GM21528 (cell line): ENCODE measurements at regions not wholly inside any gene's neighbourhood (a gene's known extent, or its start where the extent isn't known, plus 50 kb on each side); places are given as distances from the start of the nearest gene placed in this dataset.

Source experiments
- ATAC-seq: cut with Tn5 transposase; IDR thresholded peaks from one replicate; pipeline ENCODE4 v1.9.1; 2021; ENCODE audit warnings: mild to moderate bottlenecking, moderate library complexity; ENCODE audit not compliant: unreplicated experiment, low FRiP score

DNA sequence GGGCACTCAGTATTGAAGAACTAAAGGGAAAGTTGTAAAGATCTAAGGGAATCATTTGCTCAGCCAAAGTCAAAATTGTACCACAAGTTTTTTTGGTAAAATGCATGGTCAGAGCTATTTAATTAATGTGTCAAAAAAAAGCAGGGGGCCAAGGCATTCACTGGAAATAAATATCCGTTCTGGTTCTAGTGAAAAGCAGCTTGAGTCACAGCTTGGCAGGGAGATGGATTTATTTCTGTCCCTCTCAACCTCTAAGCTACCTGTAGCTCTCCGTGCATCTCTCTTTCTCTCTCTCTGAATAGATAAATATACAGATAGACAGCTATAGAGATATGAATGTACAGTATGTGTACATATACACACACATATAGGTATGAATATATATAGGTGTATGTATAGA, 554.4 kb upstream of the TMEM132C start:
- ATAC-seq: no peak

DNA sequence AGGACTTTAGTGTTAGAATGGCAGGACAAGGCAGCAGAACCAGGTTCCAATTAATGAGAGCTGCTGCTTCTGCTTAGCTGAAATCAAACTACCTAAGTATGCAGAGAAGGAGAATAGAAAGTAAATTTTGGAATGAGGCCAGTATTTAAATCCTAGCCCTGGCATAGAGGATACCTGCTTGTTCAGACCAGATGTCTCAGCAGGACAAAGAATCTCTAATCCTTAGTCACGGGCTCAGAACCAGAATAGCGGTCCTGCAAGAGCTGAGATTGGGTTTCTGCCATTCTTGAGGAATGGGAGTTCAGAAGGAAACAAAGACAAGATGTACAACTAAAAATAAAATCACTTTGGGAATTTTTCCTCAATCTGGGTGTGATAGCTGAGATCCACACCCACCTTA, 550.8 kb upstream of the TMEM132C start:
- no peak for ATAC-seq

DNA sequence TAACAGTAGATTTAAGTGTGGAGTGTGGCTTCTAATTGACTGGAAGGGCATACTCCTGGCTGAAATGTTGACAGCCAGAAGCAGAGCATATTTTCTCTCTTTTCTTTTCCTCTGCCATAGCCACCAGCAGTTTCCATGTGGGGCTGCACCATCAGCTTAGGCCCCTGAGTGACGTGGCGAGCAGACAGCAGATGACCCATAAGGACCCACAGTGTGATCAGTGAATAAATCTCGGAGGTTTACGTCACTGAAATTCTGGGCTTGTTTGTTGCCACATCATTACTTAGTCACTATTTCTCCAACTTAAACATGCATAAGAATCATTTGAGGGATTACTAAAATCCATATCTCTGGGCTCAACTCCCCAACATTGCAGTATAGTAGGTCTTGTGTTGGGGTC, 549.7 kb upstream of the TMEM132C start:
- no peak for ATAC-seq

DNA sequence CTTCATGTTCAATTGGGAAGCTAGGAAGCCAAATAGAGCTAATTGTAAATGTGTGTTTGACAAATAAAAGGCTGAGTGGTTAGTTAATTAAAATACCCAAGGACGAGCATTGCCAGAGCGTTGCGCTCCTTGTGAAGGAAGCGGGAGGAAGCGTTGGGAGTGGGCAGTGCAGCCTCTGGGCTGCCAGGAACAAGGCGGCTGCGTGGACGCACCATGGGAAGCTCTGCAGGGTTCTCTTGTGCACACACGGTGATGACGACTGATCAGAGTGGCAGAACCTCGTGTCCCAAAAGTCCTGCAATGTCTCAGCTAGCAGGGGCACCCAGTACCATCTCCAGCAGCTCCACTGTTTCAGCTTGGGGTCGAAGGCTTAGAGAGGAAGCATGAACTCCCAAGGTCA, 546.6 kb upstream of the TMEM132C start:
- no peak for ATAC-seq

DNA sequence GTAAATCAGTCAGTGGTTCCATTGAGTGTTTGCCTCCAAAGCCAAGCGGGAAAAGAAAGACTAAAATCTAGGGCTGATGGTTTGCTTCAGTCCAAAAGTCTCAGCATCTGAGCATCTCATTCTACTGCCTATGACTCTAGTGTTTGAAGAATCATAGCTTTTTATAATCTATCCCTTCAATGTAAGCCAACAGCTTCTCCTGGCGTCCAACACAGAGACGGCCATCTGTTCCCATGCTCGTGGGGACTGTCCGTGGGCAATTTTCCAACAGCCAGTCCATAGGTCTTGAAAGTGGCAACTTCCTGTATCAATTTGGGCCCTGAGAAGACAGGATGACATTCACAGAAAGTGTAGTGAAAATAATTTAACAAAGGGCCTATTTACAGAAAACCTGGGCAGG, 544.4 kb upstream of the TMEM132C start:
- ATAC-seq: no peak

DNA sequence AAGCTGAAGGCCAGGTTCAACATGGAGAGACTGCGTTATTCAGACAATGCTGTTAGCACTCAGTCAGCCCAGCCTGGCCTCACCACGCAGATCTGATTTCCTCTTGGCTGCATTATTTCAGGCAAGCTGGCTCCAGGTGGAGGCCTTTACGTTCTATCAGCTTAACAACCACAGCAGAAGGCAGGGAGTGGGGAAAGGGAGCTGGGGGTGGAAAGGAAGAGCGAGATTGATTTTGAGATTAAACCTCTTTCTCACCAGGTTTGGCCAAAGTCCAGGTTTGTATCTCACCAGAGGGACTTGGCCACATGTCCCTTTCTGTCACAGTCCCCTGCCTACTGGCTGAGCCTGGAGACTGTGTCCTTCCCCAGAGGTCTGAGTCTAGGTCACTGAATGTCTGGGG, 543.7 kb upstream of the TMEM132C start:
- ATAC-seq: no peak

DNA sequence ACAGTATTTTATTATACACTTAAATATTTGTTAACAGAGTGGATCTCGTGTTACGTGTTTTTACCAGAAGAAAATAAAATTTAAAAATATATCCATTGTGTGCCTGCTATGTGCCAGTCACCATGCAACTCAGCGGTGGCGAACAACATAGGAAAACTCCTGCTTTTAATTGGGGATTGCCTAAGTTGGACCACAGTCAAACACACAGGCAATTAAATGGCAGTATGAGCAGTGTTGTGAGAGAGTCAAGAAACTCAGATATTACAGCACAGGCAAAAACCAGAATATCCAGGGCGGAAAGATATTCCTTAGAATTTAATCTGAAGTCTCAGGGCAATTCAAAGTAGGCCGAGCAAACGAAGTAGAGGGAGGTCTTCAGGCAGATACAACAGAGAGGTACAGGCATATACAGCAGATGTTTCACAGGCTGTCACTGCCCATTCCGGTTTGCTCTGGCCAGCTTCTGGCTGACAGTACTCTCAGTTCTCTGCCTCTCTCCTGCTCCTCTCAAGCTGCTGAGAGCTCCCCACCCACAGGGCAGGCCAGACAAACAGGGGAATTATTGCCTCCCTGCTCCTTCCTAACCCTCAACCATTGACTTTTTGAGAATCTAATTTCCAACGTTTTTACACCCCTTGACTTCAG, 540.2 kb upstream of the TMEM132C start:
- no peak for ATAC-seq

DNA sequence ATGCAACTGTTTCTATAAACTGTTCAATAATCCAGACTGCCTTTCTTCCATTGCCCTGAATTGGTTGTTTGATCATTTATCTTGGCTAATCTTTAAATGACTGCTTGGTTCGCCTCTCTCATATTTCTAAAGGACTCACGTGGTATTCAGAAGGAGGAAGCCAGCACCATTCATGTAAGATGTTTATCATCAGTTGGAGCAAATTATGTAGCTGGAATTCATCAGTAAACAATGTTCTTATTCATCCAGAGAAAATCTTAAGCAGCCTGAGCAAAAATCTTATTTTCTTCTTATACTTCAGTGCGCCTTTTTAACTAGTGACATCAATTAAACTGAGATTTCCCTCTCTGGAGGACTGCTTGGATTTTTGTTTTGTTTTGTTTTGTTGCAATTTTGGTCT, 538.7 kb upstream of the TMEM132C start:
- no peak for ATAC-seq

DNA sequence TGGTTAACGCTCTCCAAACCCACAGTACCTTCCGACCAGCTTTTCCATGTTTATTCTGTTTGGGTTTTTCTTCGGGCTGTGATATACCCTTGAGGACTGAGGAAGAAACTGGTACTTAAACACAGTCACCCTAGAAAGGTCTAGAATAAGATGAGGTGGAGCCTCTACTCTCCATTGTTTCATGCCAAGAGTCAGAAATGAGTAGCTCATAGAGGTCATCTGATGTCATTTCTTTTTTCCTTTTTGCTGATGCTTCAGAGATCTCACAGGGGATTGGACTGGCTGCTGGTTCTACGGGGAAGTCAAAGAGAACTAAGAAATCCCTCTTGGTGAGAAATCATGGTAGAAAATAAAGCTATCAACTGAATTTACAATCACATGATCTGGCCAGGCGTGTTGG, 538.2 kb upstream of the TMEM132C start:
- ATAC-seq: no peak

DNA sequence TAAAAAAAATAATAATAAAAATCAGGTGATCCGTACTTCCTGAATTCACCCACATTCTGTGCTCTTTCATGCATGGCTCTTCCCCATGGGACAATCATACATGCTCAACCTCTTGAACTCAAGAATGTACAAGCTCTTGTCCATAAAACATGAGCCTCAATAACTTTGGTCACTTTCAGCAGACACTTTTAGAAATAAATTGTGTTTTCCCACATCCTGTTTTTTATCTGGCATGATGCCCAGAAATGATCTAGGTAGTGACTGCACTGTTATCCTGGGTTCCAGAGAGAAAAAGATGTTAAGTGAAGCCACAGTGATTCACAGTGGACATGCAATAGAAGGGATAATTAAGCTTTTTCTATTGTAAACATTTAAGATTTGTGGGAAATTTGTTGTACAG, 537.6 kb upstream of the TMEM132C start:
- no peak for ATAC-seq

DNA sequence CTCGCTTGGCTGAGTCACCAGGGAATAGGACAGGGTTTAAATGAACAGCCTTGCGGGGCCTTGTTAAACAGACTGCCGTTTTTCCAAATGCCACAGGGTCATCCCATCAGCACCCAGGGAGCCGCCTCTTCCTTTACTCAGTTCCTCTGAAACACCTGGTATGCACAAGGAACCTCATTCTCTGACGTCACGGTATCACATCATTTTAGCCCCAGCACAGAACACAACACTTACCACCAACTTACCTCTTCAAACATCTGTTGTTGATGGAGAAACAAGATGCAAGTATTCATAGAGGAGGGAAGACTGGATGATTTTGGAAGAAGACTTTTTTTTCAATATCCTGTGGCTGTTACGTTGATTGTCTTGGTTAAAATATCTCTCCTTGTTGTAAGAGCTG, 535.3 kb upstream of the TMEM132C start:
- no peak for ATAC-seq

DNA sequence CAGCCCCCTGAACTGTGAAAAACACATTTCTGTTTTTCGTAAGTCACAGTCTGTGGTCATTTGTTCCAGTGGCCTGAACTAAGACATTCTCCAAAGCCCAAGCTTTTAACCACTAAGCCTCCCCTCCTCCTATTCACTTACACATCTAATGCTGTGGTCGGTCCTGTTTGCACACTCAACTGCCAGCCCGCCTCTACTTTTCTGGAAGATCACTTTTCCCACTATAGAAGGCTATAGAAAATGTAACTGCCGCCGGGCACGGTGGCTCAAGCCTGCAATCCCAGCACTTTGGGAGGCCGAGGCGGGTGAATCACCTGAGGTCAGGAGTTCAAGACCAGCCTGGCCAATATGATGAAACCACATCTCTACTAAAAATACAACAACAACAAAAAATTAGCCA, 524.7 kb upstream of the TMEM132C start:
- no peak for ATAC-seq

DNA sequence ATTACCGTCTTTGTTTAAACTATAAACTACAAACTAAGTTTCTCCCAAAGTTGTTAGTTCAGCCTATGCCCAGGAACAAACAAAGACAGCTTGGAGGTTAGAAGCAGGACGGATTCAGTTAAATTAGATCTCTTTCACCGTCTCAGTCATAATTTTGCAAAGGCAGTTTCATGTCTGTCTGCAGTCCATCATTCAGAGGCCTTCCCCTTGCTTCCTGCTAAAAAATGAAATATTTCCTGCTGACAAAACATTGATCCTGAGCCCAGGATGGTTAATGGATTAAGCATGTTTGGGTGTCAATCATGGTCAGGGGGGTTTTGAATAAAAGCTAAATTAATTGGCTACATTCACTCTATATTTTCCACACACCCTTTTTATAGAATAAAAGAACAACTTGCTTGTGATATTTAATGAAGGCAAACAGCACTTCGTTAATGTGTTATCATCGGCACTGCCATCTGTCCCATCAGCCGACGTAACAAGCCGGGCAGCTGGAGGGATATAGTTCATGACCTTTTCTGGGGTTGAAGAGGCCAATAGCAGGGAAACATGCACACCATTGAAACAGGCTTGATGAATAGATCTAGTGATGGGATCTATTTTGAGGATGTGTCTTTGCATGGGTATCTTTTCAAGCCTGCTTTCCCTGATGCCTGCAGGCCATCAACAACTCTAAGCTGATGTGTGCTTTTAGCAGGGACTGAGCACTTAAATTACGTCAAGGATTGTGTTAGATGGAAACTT, 521.3 kb upstream of the TMEM132C start:
- ATAC-seq: no peak

DNA sequence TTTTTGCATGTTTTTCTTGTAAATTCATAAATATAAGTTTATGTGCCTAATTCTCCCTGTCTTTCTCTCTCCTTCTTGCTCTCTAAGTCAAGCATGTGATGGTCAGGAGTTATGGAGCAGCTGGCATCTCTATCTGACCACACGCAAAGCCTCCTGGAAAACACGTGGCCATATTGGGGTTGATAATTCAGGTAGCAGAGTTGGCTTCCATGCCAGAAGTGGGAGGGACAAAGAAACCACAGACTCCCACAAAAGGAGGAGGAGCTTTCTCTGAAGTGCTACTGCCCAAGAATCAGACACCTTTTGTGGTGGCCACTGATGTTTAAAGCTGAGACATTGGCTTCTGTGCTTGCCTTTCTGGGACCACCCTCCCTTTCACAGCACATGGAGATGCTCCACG, 517.6 kb upstream of the TMEM132C start:
- no peak for ATAC-seq

DNA sequence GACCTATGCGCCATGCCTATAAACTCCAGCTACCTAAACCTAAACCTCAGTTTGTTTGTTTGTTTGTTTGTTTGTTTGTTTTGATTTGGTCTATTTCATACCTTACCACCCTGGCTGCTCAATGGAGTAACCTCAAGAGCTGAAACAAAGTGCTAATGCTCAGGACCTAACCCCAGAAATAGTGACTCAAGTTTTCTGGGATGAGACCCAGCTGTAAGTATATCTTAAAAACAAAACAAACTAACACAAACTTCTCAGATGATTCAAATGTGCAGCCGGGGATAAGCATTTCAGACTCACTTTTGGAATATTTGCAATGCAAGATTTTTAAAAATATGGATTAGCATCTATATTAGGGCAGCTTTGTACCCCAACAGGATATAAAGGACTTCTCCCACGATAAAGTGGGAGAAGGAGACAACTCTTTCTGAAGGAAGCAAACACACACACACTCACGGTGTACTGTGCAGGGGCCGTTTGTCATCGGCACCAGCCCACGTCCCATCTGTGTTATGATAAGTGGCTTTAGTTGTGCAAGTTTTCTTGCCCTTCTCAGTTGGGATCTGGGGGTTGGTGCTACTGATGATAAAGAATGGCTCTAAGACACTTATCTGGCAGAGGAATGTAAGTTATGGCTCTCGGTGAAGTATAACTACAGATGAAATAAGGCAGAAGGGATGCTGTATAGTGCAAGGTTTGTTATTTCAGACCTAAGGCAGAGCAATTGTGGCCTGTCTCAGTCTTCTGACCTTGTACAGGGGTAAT, 516.7 kb upstream of the TMEM132C start:
- no peak for ATAC-seq

DNA sequence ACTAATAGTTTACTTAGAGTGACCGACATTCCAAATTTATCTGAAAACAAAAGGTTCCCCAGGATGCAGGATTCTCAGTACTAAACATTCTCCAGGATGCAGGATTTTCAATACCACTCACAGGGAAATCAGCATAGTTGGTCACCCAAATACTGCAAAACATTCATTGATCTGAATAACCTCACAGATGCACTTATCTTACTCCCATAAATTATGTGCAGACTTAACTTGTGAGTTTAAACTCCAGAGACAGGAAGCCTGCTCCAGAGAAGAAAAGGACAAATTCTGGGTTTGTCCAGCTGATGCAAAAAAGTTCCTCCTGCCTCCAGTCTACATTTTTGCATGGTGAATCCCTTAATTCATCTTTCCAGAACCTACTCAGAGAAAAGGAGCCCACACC, 514.2 kb upstream of the TMEM132C start:
- no peak for ATAC-seq

DNA sequence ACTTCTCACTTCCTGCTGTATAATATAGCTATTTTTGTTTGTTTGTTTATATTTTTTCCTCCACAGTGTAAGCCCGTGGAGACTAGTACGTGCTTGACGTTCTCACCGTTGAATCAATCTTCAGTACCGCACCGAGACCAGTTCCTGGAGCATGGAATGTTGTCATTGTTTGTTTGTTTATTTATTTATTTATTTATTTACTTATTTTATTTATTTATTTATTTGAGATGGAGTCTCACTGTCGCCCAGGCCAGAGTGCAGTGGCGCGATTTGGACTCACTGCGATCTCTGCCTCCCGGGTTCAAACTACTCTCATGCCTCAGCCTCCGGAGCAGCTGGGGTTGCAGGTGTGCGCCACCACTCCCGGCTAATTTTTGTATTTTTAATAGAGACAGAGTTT, 506.6 kb upstream of the TMEM132C start:
- no peak for ATAC-seq

DNA sequence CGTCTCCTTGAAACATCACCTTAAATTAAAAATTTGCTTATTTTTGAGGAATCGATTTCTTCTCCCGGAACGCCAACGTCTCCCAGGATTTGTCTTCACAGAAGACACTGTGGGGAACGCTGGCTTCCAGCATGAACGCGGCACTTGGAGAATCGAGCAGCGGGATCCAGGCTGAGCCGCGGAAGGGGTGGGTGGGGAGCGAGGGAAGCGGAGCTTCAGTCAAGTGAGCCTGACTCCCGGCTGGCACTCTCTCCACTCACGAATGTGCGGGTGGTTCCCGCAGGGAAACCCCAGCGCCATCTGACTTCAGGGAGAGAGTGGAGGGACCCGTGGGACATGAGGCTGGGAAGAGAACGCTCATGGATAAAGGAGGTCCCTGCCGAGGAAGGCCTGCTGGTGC, 506.0 kb upstream of the TMEM132C start:
- no peak for ATAC-seq

DNA sequence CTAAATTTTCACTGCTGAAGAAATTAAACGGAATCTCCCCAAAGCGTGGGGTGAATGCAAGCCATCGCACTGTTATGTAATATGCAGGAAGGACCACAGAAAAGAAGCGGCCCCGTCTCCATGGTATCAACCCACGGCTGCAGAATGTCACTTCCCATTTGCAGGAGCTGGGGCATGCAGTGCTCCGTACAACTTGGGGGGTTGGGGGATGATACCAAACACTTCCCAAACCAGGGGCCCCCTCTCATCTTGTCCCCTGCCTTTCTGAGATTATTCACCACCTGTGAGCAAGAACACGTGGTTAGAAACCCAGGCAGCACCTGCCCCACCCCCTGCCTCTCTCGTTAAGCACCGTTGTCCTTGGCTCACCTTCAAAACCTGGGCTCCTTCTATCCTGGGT, 505.1 kb upstream of the TMEM132C start:
- ATAC-seq: no peak

DNA sequence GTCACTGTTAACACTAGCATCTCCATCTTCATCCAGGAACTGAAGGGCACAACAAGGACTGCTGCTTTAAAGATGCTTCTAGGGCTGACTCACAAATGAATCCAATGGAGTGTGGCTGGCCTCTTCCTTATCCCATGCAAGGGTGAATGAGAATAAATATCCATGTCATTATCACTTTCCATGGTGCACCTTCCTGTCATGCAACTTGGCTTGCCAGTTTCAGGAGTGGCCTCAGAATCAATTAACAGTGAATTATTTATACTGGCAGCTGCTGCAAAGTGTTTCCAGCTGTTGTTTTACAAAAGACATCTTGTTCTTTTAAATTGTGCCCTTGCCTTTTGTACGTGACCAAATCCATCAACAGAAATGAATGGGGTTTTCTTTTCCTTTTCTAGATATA, 499.3 kb upstream of the TMEM132C start:
- no peak for ATAC-seq

DNA sequence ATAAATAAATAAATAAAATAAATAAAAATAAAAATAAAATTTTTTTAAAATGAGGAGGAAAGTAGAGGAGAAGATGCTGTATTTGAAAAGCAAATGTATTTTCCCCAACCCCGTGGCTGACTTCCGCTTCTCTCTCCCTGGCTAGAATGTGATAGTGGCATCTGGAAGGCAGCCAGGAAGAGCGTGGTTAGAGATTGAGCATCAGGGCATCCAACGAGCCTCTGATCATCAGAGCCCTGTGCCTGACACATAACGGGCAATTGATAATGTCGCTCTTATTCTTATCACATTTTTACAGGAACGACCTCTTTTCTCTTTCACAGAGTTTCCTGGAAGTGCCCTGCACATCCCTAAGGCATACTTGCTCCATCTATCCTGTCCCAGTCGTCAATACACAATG, 496.9 kb upstream of the TMEM132C start:
- no peak for ATAC-seq

DNA sequence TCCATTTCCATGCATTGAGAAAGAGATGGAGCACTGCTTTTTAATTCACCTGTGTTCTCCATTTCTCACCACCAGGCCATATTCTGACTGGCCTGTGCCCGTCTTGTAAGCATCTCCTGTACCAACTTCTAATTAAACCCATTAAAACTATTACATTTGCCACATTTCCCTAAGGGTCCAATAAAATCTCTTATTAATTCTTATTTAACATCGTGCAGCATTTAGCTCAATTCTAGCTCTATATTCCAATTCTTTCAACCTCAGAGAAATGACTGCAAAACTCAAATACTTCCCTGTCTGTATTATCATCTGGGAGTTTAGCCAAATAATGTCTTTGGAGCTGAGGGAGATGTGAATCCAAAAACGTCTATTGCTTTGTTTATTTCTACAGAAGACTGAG, 495.4 kb upstream of the TMEM132C start:
- no peak for ATAC-seq
